A673 (cell line): ENCODE measurements at regions not wholly inside any gene's neighbourhood (a gene's known extent, or its start where the extent isn't known, plus 50 kb on each side); places are given as distances from the start of the nearest gene placed in this dataset.

Experiments used
- BruUV-seq: library from RNA; stranded (reverse); fragments of 400-500 nt; replicated peaks from 2 replicates; lab custom pipeline; 2021; lab: Mats Ljungman, UMichigan
- CTCF ChIA-PET: fragments of 300-600 bp; sonication (Branson Sonifier 250); formaldehyde crosslinking; loops from one replicate; lab custom pipeline; 2022; ENCODE audit warnings: antibody characterized with exemption; lab: Charles Lee
- POLR2A ChIA-PET: fragments of 300-600 bp; sonication (Branson Sonifier 250); formaldehyde crosslinking; loops from one replicate; lab custom pipeline; 2022; ENCODE audit warnings: antibody characterized with exemption; ENCODE audit not compliant: low non-redundant PET; lab: Charles Lee
- DNase-seq: peaks from one replicate; pipeline ENCODE4 v3.0.0-alpha.2; 2015; ENCODE audit warnings: low spot score
- H3K27ac ChIP-seq: fragments of 200-600 bp; sonication (generic); 2 replicates; pipeline ENCODE4 v1.5.1; 2016; ENCODE audit warnings: mixed run types, low read depth, mild to moderate bottlenecking, mixed read lengths, antibody characterized with exemption, low read length; ENCODE audit not compliant: poor library complexity, severe bottlenecking
- H3K27me3 ChIP-seq: fragments of 200-600 bp; sonication (generic); replicated peaks from 2 replicates; pipeline ENCODE4 v1.6.1; 2017; ENCODE audit warnings: mixed run types, low read depth, mild to moderate bottlenecking, mixed read lengths, antibody characterized with exemption, low read length; ENCODE audit not compliant: insufficient read depth, poor library complexity
- H3K36me3 ChIP-seq: fragments of 200-600 bp; sonication (generic); 2 replicates; pipeline ENCODE4 v1.6.1; 2016; ENCODE audit warnings: mixed run types, mild to moderate bottlenecking, mixed read lengths, antibody characterized with exemption, low read length; ENCODE audit not compliant: insufficient read depth, poor library complexity, severe bottlenecking
- H3K4me1 ChIP-seq: fragments of 200-600 bp; sonication (generic); 2 replicates; pipeline ENCODE4 v1.6.1; 2017; ENCODE audit warnings: mixed run types, mild to moderate bottlenecking, mixed read lengths, antibody characterized with exemption, low read length; ENCODE audit not compliant: insufficient read depth, poor library complexity, severe bottlenecking
- H3K4me3 ChIP-seq: fragments of 200-600 bp; sonication (generic); 2 replicates; pipeline ENCODE4 v1.5.1; 2016; ENCODE audit warnings: low read depth, mixed run types, mild to moderate bottlenecking, mixed read lengths, low read length; ENCODE audit not compliant: poor library complexity, severe bottlenecking
- H3K9me3 ChIP-seq: fragments of 200-600 bp; sonication (generic); 2 replicates; pipeline ENCODE4 v1.6.1; 2016; ENCODE audit warnings: mixed run types, low read depth, mild to moderate bottlenecking, mixed read lengths, antibody characterized with exemption, low read length; ENCODE audit not compliant: poor library complexity, severe bottlenecking
- EZH2 ChIP-seq: fragments of 200-600 bp; sonication (generic); IDR thresholded peaks from 2 replicates; pipeline ENCODE4 v1.6.1; 2017; ENCODE audit warnings: borderline replicate concordance, low read depth, mild to moderate bottlenecking, mixed read lengths, antibody characterized with exemption, low read length; ENCODE audit not compliant: poor library complexity, severe bottlenecking
- intact Hi-C: fragments of 100-400 bp; cut with micrococcal nuclease; formaldehyde crosslinking; loops from one replicate; pipeline ENCODE4 v1.10.0; 2022; ENCODE audit not compliant: unreplicated experiment
- TF ChIP-seq, protein P1 (sequence below): fragments of 300-800, 200-600 bp; sonication (generic); conservative IDR thresholded peaks from 2 replicates; pipeline ENCODE4 v1.5.1; 2017; ENCODE audit warnings: low read depth, mild to moderate bottlenecking, antibody characterized with exemption, low read length, moderate library complexity, mixed read lengths

DNA sequence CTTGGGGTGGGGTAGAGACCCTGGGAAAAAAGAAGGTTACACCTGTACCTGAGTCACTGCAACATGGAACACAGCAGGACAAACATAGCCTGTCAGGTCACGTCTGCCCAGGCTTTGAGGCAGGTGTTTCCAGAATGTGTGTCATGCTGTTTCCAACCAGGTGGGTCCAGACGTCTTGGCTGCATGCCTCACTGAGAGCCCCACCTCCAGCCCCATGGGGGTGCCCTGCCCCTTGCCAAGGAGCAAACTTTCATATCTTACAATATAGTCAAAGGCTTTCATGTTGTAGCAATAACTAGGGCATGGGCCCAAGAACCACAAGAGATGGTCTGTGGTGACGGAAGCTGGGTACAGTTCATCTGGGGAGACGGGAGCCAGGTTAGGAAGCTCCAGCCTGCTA is 499.7 kb downstream of the BCL11A start:
- CTCF ChIA-PET = no interaction called here

DNA sequence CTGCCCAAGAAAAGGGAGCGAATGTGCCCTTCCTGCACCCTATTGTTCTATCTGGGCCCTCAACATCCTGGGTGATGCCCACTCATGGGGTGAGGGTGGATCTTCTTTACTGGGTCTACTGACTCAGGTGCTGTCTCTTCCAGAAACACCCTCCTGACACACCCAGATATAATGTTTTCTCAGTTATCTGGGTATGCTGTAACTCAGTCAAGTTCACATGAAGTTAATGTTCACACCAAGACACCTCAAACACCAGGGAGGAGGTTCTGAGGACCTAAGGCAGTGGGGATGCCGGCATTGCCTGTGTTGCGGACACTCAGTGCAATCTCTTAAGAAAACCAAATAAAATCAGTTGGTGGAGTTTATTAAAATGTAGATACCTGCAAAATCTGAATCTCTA is 500.9 kb downstream of the BCL11A start:
- no peaks in the 10 kb centered on the region for H3K36me3 ChIP-seq
- TF ChIP-seq, protein P1, sequence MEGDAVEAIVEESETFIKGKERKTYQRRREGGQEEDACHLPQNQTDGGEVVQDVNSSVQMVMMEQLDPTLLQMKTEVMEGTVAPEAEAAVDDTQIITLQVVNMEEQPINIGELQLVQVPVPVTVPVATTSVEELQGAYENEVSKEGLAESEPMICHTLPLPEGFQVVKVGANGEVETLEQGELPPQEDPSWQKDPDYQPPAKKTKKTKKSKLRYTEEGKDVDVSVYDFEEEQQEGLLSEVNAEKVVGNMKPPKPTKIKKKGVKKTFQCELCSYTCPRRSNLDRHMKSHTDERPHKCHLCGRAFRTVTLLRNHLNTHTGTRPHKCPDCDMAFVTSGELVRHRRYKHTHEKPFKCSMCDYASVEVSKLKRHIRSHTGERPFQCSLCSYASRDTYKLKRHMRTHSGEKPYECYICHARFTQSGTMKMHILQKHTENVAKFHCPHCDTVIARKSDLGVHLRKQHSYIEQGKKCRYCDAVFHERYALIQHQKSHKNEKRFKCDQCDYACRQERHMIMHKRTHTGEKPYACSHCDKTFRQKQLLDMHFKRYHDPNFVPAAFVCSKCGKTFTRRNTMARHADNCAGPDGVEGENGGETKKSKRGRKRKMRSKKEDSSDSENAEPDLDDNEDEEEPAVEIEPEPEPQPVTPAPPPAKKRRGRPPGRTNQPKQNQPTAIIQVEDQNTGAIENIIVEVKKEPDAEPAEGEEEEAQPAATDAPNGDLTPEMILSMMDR = no peak
- TF ChIP-seq EZH2 = no peak
- ChIA-PET POLR2A (no interaction called here), CTCF (no interaction called here)
- H3K4me1 ChIP-seq = no peaks in the 10 kb centered on the region
- H3K27me3 ChIP-seq = no peaks in the 10 kb centered on the region
- BruUV-seq = no TSS peak
- H3K27ac ChIP-seq = no peak overlapping the region
- intact Hi-C loops = no loop called here
- H3K4me3 ChIP-seq = no peak overlapping the region
- no peaks in the 10 kb centered on the region for H3K9me3 ChIP-seq
- DNase-seq = no peak

More for the DNA sequence above, 499.7 kb downstream of the BCL11A start:
- H3K27ac ChIP-seq = no peak overlapping the region
- intact Hi-C loops = no loop called here
- TF ChIP-seq EZH2 = no peak
- TF ChIP-seq, protein P1 = no peak
- DNase-seq = no peak
- H3K4me1 ChIP-seq = no peaks in the 10 kb centered on the region
- H3K4me3 ChIP-seq = no peak overlapping the region
- POLR2A ChIA-PET = no interaction called here
- H3K9me3 ChIP-seq = no peaks in the 10 kb centered on the region
- H3K36me3 ChIP-seq = no peaks in the 10 kb centered on the region
- peaks cover 9% of the 10 kb centered on the region for H3K27me3 ChIP-seq
- no TSS peak for BruUV-seq

DNA sequence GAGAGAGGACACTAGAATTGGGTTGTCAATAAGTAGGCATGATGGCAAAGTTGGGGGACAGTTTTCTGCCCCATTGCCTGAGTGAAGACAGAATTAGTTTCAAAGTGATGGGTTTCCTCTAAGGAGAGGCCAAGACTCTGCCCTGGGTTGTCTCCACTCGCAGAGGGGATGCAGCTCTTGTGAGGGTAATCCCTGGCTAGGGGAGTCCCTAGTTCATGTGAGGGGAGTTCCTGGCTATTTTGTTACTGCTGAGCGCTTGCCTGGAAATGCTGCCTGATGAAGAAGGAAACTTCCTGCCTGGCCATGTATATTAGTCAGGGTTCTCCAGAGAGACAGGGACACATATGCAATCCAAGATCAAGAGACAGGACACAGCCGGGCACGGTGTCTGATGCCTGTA is 501.5 kb downstream of the BCL11A start:
- POLR2A ChIA-PET = no interaction called here
- no peaks in the 10 kb centered on the region for H3K36me3 ChIP-seq
- no TSS peak for BruUV-seq
- TF ChIP-seq, protein P1 = no peak
- TF ChIP-seq EZH2 = no peak
- CTCF ChIA-PET = no interaction called here
- no peaks in the 10 kb centered on the region for H3K27me3 ChIP-seq
- no peak overlapping the region for H3K4me3 ChIP-seq
- no peak overlapping the region for H3K27ac ChIP-seq
- intact Hi-C loops = no loop called here
- no peaks in the 10 kb centered on the region for H3K4me1 ChIP-seq
- H3K9me3 ChIP-seq = no peaks in the 10 kb centered on the region
- no peak for DNase-seq
